Adrenal gland (tissue), 5 donors: ENCODE measurements at regions not wholly inside any gene's neighbourhood (a gene's known extent, or its start where the extent isn't known, plus 50 kb on each side); places are given as distances from the start of the nearest gene placed in this dataset.

Source experiments
- CTCF ChIP-seq, 6 experiments: fragments of 450-650 bp in 4 of 6; fragments of 200-600 bp in 2 of 6; sonication (generic) in 1 of 6; IDR thresholded peaks; 1 replicate in 5 of 6; 2 replicates in 1 of 6; pipeline versions ENCODE4 v1.5.1 to v1.8.0; 2016 to 2021; ENCODE audit warnings: antibody characterized with exemption in 6 of 6, mild to moderate bottlenecking in 2 of 6, moderate library complexity in 1 of 6
- POLR2A ChIP-seq, 2 donors: fragments of 450-650 bp; IDR thresholded peaks; one replicate each; pipeline ENCODE4 v1.6.1; 2017; ENCODE audit warnings: antibody characterized with exemption in 2 of 2, mild to moderate bottlenecking in 2 of 2, moderate library complexity in 1 of 2
- donor health status: DM: no; HTN: no; CAD: no.

DNA sequence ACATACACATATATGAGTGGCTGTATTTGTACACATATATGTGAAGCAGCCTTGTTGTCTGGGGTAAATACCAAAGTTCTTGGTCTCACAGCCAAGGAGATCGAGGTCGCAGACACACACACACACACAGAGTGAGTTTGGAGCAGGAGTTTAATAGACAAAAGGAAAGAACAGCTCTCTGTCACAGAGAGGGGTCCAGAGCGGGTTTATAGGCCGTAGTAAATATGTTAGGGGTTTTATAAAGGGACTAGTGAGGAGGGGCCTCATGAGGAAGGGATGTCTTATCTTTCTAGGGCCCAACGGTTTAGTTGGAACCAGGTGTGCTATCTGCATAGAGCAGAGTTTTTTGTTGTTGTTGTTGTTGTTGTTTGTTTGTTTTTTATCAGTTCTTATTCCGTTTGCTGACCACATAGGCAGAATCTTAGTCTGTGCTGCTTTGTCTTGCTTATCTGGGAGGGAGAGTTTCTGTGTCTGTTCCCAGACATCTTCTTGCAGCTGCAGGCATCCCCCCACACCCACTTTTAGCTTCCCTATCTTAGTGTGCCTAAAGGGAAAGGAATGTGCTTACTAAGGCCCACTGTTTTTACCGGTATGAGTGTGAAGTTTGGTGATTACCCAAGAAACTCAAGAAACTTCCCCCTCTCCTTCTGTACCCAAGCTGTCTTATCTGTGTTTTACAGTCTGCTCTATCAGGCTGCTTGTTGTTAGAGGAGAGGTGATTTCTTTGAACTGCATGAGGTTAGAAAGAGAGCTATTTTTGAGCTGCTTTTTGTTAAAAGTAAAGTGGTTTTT, 91.9 kb downstream of the TENT5D start:
- TF ChIP-seq POLR2A (IDR thresholded peaks at IDR 0.05) (no peak), CTCF (IDR thresholded peaks at IDR 0.05) (no peak)
